Esophagus squamous epithelium (tissue), 4 donors: ENCODE measurements at regions not wholly inside any gene's neighbourhood (a gene's known extent, or its start where the extent isn't known, plus 50 kb on each side); places are given as distances from the start of the nearest gene placed in this dataset.

Source experiments
- CTCF ChIP-seq, 6 experiments: fragments of 450-650 bp in 4 of 6; fragments of 200-600 bp in 2 of 6; sonication (generic) in 2 of 6; IDR thresholded peaks; one replicate each; pipeline ENCODE4 v1.5.1; 2016 to 2019; ENCODE audit warnings: antibody characterized with exemption in 6 of 6, mild to moderate bottlenecking in 4 of 6, moderate library complexity in 4 of 6
- POLR2A ChIP-seq, 4 donors: fragments of 450-650 bp; IDR thresholded peaks; one replicate each; pipeline ENCODE4 v1.6.1; 2017; ENCODE audit warnings: antibody characterized with exemption in 4 of 4, mild to moderate bottlenecking in 4 of 4, moderate library complexity in 3 of 4

GRCh38 chr4:56267558-56267957 lies 119.7 kb downstream of the AASDH start:
- no peak for TF ChIP-seq CTCF (IDR thresholded peaks at IDR 0.05)
- TF ChIP-seq POLR2A (IDR thresholded peaks at IDR 0.05): no peak
